Glutamatergic neuron (in vitro differentiated cells): ENCODE measurements at regions not wholly inside any gene's neighbourhood (a gene's known extent, or its start where the extent isn't known, plus 50 kb on each side); places are given as distances from the start of the nearest gene placed in this dataset.

ENCODE experiments used
- DNase-seq: peaks from one replicate; pipeline ENCODE4 v3.0.0; 2022
- H3K27ac Mint-ChIP-seq: one replicate; pipeline ENCODE4 v1.8.0; 2020; ENCODE audit warnings: mild to moderate bottlenecking, mixed read lengths, inconsistent platforms; ENCODE audit not compliant: unreplicated experiment
- H3K27me3 Mint-ChIP-seq: one replicate; pipeline ENCODE4 v1.8.0; 2020; ENCODE audit warnings: mild to moderate bottlenecking, moderate library complexity, mixed read lengths, inconsistent platforms; ENCODE audit not compliant: unreplicated experiment
- H3K36me3 Mint-ChIP-seq: one replicate; pipeline ENCODE4 v1.8.0; 2020; ENCODE audit warnings: mild to moderate bottlenecking, mixed read lengths, inconsistent platforms; ENCODE audit not compliant: unreplicated experiment
- H3K4me1 Mint-ChIP-seq: one replicate; pipeline ENCODE4 v1.8.0; 2020; ENCODE audit warnings: mild to moderate bottlenecking, low read depth, mixed read lengths, inconsistent platforms; ENCODE audit not compliant: unreplicated experiment
- H3K4me3 Mint-ChIP-seq: one replicate; pipeline ENCODE4 v1.8.0; 2020; ENCODE audit warnings: mild to moderate bottlenecking, mixed read lengths, inconsistent platforms; ENCODE audit not compliant: unreplicated experiment
- H3K9me3 Mint-ChIP-seq: one replicate; pipeline ENCODE4 v1.8.0; 2020; ENCODE audit warnings: mild to moderate bottlenecking, moderate library complexity, mixed read lengths, inconsistent platforms; ENCODE audit not compliant: unreplicated experiment
- CTCF ChIP-seq: fragments of 200-600 bp; sonication (generic); IDR thresholded peaks from one replicate; pipeline ENCODE4 v1.5.0; 2021; ENCODE audit not compliant: partially characterized antibody, unreplicated experiment

GRCh38 chr17:72594248-72594647 is 473.4 kb downstream of the SOX9 start:
- DNase-seq: no peak
- H3K36me3 Mint-ChIP-seq: peaks cover 4% of the 10 kb centered on the region

More at GRCh38 chr17:72594248-72594647, 473.4 kb downstream of the SOX9 start:
- no peak for TF ChIP-seq CTCF
- no peak overlapping the region for H3K4me3 Mint-ChIP-seq
- H3K4me1 Mint-ChIP-seq: peaks cover 3% of the 10 kb centered on the region
- peaks cover 4% of the 10 kb centered on the region for H3K9me3 Mint-ChIP-seq
- H3K27me3 Mint-ChIP-seq: peaks cover 9% of the 10 kb centered on the region
- H3K27ac Mint-ChIP-seq: no peak overlapping the region
